ENCODE measurements at regions not wholly inside any gene's neighbourhood (a gene's known extent, or its start where the extent isn't known, plus 50 kb on each side); places are given as distances from the start of the nearest gene placed in this dataset.
"Not testable (repeated sequence)": the region's sequence is repeated elsewhere in the genome, so short reads cannot be mapped to it uniquely, and the experiment has no call there.

GRCh38 chr6:4218619-4219317 lies 83.4 kb upstream of the ECI2 start:
- H3K9ac ChIP-seq (ENCODE audit: low read depth, low read length); H3K9me3 ChIP-seq (ENCODE audit: control insufficient read depth, insufficient read depth, low read length); H3K27me3 ChIP-seq (ENCODE audit: control insufficient read depth, insufficient read depth, low read length); H3K36me3 ChIP-seq (ENCODE audit: control insufficient read depth, insufficient read depth, low read length); H3K4me3 ChIP-seq (ENCODE audit: low read depth, low read length); H3K4me1 ChIP-seq (ENCODE audit: control insufficient read depth, insufficient read depth, low read length): not testable (repeated sequence)

DNA sequence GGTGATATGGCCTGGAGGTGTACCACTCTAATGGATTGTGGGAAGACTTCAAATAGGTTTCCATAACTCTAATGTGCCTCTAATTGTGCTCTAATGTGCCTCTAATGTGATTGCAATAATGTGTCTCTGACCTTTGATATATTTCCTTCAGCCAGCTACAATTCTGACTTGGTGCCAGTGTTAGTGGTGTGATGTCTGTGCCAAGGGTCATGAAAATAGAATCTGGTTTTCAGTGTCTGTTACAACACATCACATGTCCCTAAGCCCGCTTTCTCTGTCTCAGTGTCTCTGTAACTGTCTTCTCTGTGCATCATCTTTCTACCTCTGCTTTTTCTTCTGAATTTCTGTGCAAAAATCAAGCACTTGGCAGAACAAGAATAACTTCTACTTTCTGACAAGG lies 77.2 kb upstream of the ECI2 start:
- Histone ChIP-seq H3K9me3 (ENCODE audit: control insufficient read depth, insufficient read depth, low read length) (peaks cover 2% of the 10 kb centered on the region), H3K9ac (ENCODE audit: low read depth, low read length) (no peak overlapping the region), H3K4me3 (ENCODE audit: low read depth, low read length) (no peak overlapping the region), H3K27me3 (ENCODE audit: control insufficient read depth, insufficient read depth, low read length) (no peaks in the 10 kb centered on the region), H3K36me3 (ENCODE audit: control insufficient read depth, insufficient read depth, low read length) (no peaks in the 10 kb centered on the region), H3K4me1 (ENCODE audit: control insufficient read depth, insufficient read depth, low read length) (no peaks in the 10 kb centered on the region)

DNA sequence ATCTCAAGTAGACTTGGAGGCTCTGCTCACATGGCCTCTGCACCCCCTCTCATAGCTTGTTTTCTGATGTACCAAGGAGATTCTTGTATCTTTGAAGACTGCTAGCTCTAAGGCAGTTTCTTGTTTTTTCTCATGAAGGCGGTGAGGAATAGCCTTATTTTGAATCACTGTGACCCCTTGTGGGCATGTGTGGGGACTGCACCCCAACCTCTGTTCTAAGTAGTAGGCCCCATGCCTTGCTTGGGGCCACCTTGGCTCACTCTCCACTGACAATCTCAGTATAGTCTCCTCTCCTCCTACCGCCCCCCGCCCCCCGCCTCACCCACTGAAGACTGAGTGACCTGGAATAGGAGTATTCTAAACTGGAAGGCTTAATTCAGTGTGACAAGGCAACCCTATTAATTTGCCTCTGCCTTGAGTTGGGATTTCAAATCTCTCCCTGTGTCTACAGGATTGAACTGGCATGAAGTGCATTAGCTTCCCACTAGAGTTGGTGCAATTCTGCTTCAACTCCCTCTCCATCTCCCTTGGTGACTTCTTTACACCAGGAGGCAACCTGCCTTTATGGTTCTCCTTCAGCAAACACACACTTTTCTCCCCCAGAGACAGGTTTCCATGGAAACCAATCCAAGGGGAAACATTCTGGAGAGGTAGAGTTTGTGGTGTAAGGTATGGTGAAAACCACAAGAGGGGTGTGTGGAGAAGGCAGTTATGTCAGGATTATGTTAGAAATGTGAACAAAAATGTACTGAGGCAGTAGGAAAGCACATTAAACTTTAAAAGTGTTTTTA lies 75.4 kb upstream of the ECI2 start:
- no peak overlapping the region for H3K9ac ChIP-seq (ENCODE audit: low read depth, low read length)
- H3K4me3 ChIP-seq (ENCODE audit: low read depth, low read length): no peak overlapping the region
- no peaks in the 10 kb centered on the region for H3K27me3 ChIP-seq (ENCODE audit: control insufficient read depth, insufficient read depth, low read length)
- no peaks in the 10 kb centered on the region for H3K36me3 ChIP-seq (ENCODE audit: control insufficient read depth, insufficient read depth, low read length)
- H3K9me3 ChIP-seq (ENCODE audit: control insufficient read depth, insufficient read depth, low read length): peaks cover 2% of the 10 kb centered on the region
- H3K4me1 ChIP-seq (ENCODE audit: control insufficient read depth, insufficient read depth, low read length): no peaks in the 10 kb centered on the region

GRCh38 chr6:4209196-4209595 lies 73.8 kb upstream of the ECI2 start:
- Histone ChIP-seq H3K4me1 (ENCODE audit: control insufficient read depth, insufficient read depth, low read length) (no peaks in the 10 kb centered on the region), H3K9me3 (ENCODE audit: control insufficient read depth, insufficient read depth, low read length) (peaks cover 4% of the 10 kb centered on the region), H3K4me3 (ENCODE audit: low read depth, low read length) (no peak overlapping the region), H3K27me3 (ENCODE audit: control insufficient read depth, insufficient read depth, low read length) (no peaks in the 10 kb centered on the region), H3K9ac (ENCODE audit: low read depth, low read length) (no peak overlapping the region), H3K36me3 (ENCODE audit: control insufficient read depth, insufficient read depth, low read length) (no peaks in the 10 kb centered on the region)

DNA sequence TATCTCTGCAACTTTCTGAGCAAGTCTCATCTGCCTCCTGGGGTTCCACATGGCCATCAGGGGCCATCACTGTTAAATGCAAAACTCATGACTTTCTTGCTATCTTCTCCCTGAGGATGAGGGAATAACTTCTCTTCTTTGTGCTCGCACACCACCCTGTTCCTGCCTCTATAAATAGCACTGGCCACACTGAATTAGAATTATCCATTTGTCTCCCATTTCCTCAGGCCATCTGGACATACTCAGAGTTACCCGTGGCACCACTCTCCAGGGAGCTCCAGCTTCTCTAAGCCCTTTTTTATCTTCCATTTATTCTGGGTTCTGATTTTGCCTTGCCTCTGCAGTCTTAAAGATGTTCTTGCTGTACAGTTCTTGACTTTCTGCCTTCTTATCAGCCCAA lies 72.8 kb upstream of the ECI2 start:
- no peaks in the 10 kb centered on the region for H3K36me3 ChIP-seq (ENCODE audit: control insufficient read depth, insufficient read depth, low read length)
- no peak overlapping the region for H3K4me3 ChIP-seq (ENCODE audit: low read depth, low read length)
- no peak overlapping the region for H3K9ac ChIP-seq (ENCODE audit: low read depth, low read length)
- H3K4me1 ChIP-seq (ENCODE audit: control insufficient read depth, insufficient read depth, low read length): no peaks in the 10 kb centered on the region
- H3K27me3 ChIP-seq (ENCODE audit: control insufficient read depth, insufficient read depth, low read length): no peaks in the 10 kb centered on the region
- H3K9me3 ChIP-seq (ENCODE audit: control insufficient read depth, insufficient read depth, low read length): peaks cover 4% of the 10 kb centered on the region

GRCh38 chr6:4203642-4204417 lies 68.5 kb upstream of the ECI2 start:
- not testable (repeated sequence) for H3K4me3 ChIP-seq (ENCODE audit: low read depth, low read length); H3K36me3 ChIP-seq (ENCODE audit: control insufficient read depth, insufficient read depth, low read length); H3K4me1 ChIP-seq (ENCODE audit: control insufficient read depth, insufficient read depth, low read length); H3K9me3 ChIP-seq (ENCODE audit: control insufficient read depth, insufficient read depth, low read length); H3K27me3 ChIP-seq (ENCODE audit: control insufficient read depth, insufficient read depth, low read length); H3K9ac ChIP-seq (ENCODE audit: low read depth, low read length)

GRCh38 chr6:4192627-4193026 lies 57.3 kb upstream of the ECI2 start:
- H3K27me3 ChIP-seq (ENCODE audit: control insufficient read depth, insufficient read depth, low read length): no peaks in the 10 kb centered on the region
- no peaks in the 10 kb centered on the region for H3K4me1 ChIP-seq (ENCODE audit: control insufficient read depth, insufficient read depth, low read length)
- H3K9me3 ChIP-seq (ENCODE audit: control insufficient read depth, insufficient read depth, low read length): no peaks in the 10 kb centered on the region
- H3K36me3 ChIP-seq (ENCODE audit: control insufficient read depth, insufficient read depth, low read length): no peaks in the 10 kb centered on the region
- H3K9ac ChIP-seq (ENCODE audit: low read depth, low read length): no peak overlapping the region
- no peak overlapping the region for H3K4me3 ChIP-seq (ENCODE audit: low read depth, low read length)

GRCh38 chr6:4192173-4192572 lies 56.8 kb upstream of the ECI2 start:
- no peak overlapping the region for H3K9ac ChIP-seq (ENCODE audit: low read depth, low read length)
- no peak overlapping the region for H3K4me3 ChIP-seq (ENCODE audit: low read depth, low read length)
- H3K9me3 ChIP-seq (ENCODE audit: control insufficient read depth, insufficient read depth, low read length): no peaks in the 10 kb centered on the region
- H3K27me3 ChIP-seq (ENCODE audit: control insufficient read depth, insufficient read depth, low read length): no peaks in the 10 kb centered on the region
- H3K4me1 ChIP-seq (ENCODE audit: control insufficient read depth, insufficient read depth, low read length): no peaks in the 10 kb centered on the region
- no peaks in the 10 kb centered on the region for H3K36me3 ChIP-seq (ENCODE audit: control insufficient read depth, insufficient read depth, low read length)

DNA sequence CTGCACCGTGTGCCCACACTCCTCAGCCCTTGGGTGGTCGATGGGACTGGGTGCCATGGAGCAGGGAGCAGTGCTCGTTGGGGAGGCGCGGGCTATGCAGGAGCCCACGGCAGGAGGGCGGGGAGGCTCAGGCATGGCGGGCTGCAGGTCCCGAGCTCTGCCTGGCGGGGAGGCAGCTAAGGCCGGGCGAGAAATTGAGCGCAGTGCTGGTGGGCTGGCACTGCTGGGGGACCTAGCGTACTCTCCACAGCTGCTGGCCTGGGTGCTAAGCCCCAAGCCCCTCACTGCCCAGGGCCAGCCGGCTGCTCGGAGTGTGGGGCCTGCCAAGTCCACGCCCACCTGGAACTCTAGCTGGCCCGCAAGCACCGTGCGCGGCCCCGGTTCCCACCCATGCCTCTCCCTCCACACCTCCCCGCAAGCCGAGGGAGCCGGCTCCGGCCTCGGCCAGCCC lies 55.9 kb upstream of the ECI2 start:
- no peak overlapping the region for H3K9ac ChIP-seq (ENCODE audit: low read depth, low read length)

DNA sequence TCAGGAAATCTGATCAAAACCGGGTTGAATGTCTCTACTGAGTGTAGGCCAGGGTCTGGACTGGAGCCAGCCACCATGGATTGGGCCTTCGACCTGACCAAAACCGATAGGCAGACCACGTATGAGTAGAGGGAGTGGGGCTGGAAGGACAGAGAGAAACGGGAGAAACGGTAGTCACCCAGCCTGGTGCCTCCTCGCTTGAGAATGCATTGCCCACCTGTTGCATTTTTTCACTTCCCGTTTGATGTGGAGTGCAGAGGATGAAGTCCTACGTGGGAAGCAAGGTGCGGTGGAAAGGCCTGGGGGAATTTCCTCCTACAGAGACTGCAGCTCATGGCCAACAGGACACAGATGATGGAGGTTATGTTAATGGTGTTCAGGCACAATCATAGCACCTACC lies 53.9 kb upstream of the ECI2 start:
- H3K4me1 ChIP-seq (ENCODE audit: control insufficient read depth, insufficient read depth, low read length): no peaks in the 10 kb centered on the region
- no peak overlapping the region for H3K4me3 ChIP-seq (ENCODE audit: low read depth, low read length)
- H3K27me3 ChIP-seq (ENCODE audit: control insufficient read depth, insufficient read depth, low read length): no peaks in the 10 kb centered on the region
- no peaks in the 10 kb centered on the region for H3K9me3 ChIP-seq (ENCODE audit: control insufficient read depth, insufficient read depth, low read length)
- no peak overlapping the region for H3K9ac ChIP-seq (ENCODE audit: low read depth, low read length)
- no peaks in the 10 kb centered on the region for H3K36me3 ChIP-seq (ENCODE audit: control insufficient read depth, insufficient read depth, low read length)

More for the DNA sequence above, 55.9 kb upstream of the ECI2 start:
- Histone ChIP-seq H3K4me1 (ENCODE audit: control insufficient read depth, insufficient read depth, low read length) (no peaks in the 10 kb centered on the region), H3K36me3 (ENCODE audit: control insufficient read depth, insufficient read depth, low read length) (no peaks in the 10 kb centered on the region), H3K9me3 (ENCODE audit: control insufficient read depth, insufficient read depth, low read length) (no peaks in the 10 kb centered on the region), H3K27me3 (ENCODE audit: control insufficient read depth, insufficient read depth, low read length) (no peaks in the 10 kb centered on the region), H3K4me3 (ENCODE audit: low read depth, low read length) (no peak overlapping the region)

DNA sequence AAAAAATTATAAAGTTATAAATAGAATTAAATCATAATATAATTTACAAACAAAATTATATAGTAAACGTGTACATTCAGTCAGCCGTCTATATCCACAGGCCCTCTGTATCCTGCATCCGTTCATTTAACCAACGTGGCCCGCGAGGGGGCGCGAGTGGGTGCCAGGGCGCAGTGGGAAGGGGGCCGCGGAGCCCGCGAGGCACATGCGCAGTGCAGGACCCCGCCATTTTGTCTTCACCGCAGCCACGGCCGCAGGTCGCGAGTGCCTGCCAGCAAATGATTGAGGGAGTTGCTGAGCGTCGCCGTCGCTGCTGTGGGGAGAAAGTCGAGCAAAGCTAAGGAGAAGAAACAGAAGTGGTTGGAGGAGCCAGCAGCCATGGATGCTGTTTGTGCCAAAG lies 53.4 kb upstream of the ECI2 start:
- H3K36me3 ChIP-seq (ENCODE audit: control insufficient read depth, insufficient read depth, low read length): no peaks in the 10 kb centered on the region
- no peak overlapping the region for H3K4me3 ChIP-seq (ENCODE audit: low read depth, low read length)
- H3K9ac ChIP-seq (ENCODE audit: low read depth, low read length): no peak overlapping the region
- no peaks in the 10 kb centered on the region for H3K9me3 ChIP-seq (ENCODE audit: control insufficient read depth, insufficient read depth, low read length)
- no peaks in the 10 kb centered on the region for H3K4me1 ChIP-seq (ENCODE audit: control insufficient read depth, insufficient read depth, low read length)
- no peaks in the 10 kb centered on the region for H3K27me3 ChIP-seq (ENCODE audit: control insufficient read depth, insufficient read depth, low read length)

Measured in iPS-15b (cell line).